ENCODE measurements at regions not wholly inside any gene's neighbourhood (a gene's known extent, or its start where the extent isn't known, plus 50 kb on each side); places are given as distances from the start of the nearest gene placed in this dataset.

- TF ChIP-seq, protein P1, sequence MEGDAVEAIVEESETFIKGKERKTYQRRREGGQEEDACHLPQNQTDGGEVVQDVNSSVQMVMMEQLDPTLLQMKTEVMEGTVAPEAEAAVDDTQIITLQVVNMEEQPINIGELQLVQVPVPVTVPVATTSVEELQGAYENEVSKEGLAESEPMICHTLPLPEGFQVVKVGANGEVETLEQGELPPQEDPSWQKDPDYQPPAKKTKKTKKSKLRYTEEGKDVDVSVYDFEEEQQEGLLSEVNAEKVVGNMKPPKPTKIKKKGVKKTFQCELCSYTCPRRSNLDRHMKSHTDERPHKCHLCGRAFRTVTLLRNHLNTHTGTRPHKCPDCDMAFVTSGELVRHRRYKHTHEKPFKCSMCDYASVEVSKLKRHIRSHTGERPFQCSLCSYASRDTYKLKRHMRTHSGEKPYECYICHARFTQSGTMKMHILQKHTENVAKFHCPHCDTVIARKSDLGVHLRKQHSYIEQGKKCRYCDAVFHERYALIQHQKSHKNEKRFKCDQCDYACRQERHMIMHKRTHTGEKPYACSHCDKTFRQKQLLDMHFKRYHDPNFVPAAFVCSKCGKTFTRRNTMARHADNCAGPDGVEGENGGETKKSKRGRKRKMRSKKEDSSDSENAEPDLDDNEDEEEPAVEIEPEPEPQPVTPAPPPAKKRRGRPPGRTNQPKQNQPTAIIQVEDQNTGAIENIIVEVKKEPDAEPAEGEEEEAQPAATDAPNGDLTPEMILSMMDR (IDR thresholded peaks at IDR 0.05) = no peak
- TF ChIP-seq POLR2A (IDR thresholded peaks at IDR 0.05) = no peak
Measured at GRCh38 chr11:25218036-25218435, 721.2 kb downstream of the LUZP2 start.
